Kidney (tissue), 13 donors: ENCODE measurements at regions not wholly inside any gene's neighbourhood (a gene's known extent, or its start where the extent isn't known, plus 50 kb on each side); places are given as distances from the start of the nearest gene placed in this dataset.
"Not testable (repeated sequence)": the region's sequence is repeated elsewhere in the genome, so short reads cannot be mapped to it uniquely, and the experiment has no call there.

Source experiments
- DNase-seq, 5 donors: peaks; one replicate each; pipeline ENCODE4 v3.0.0-alpha.2; 2013 to 2020
- FAIRE-seq: peaks from 2 replicates; lab custom pipeline; 2012; peaks lifted over from hg19 to GRCh38; lab: Jason Lieb, UNC
- H3K27ac ChIP-seq, 2 donors: one replicate each; pipeline ENCODE4 v1.7.0; 2013; ENCODE audit warnings: low read depth in 2 of 2, low read length in 2 of 2, inconsistent platforms in 1 of 2
- H3K27me3 ChIP-seq: one replicate; pipeline ENCODE4 v1.7.1; 2013; ENCODE audit warnings: low read length, inconsistent platforms; ENCODE audit not compliant: control insufficient read depth, insufficient read depth
- H3K36me3 ChIP-seq, 3 donors: one replicate each; pipeline versions ENCODE4 v1.7.0 to v1.7.1; 2013; ENCODE audit warnings: low read length in 3 of 3, control low read depth in 1 of 3, inconsistent platforms in 1 of 3; ENCODE audit not compliant: insufficient read depth in 3 of 3, control insufficient read depth in 2 of 3
- H3K4me1 ChIP-seq, 3 donors: one replicate each; pipeline versions ENCODE4 v1.7.0 to v1.7.1; 2013; ENCODE audit warnings: low read length in 3 of 3, inconsistent platforms in 1 of 3, low read depth in 1 of 3; ENCODE audit not compliant: control insufficient read depth in 2 of 3, insufficient read depth in 2 of 3
- H3K4me3 ChIP-seq, 3 donors: one replicate each; pipeline versions ENCODE4 v1.7.0 to v1.8.1; 2013; ENCODE audit warnings: low read length in 3 of 3, control low read depth in 1 of 3, inconsistent platforms in 1 of 3
- H3K9ac ChIP-seq, 3 donors: one replicate each; pipeline versions ENCODE4 v1.7.0 to v1.7.1; 2013; ENCODE audit warnings: low read length in 3 of 3, control low read depth in 1 of 3, inconsistent platforms in 1 of 3
- H3K9me3 ChIP-seq, 3 donors: one replicate each; pipeline versions ENCODE4 v1.7.0 to v1.7.1; 2013; ENCODE audit warnings: low read length in 3 of 3, control low read depth in 1 of 3, inconsistent platforms in 1 of 3; ENCODE audit not compliant: control insufficient read depth in 2 of 3, insufficient read depth in 1 of 3
- intact Hi-C: fragments of 100-400 bp; cut with DNase I; formaldehyde crosslinking; loops from one replicate; pipeline ENCODE4 v1.11.1; 2022
- TF ChIP-seq, protein P1 (sequence below): IDR thresholded peaks from 3 replicates; pipeline ENCODE4 v1.5.1; 2012; ENCODE audit warnings: mild to moderate bottlenecking, moderate library complexity, borderline replicate concordance; ENCODE audit not compliant: insufficient read depth; ENCODE audit errors: extremely low read depth
- donor health status: control.
- donor health status: control.
- donor health status: control.
- donor health status: control.
- donor health status: control.
- donor health status: DM: yes; HTN: yes; CAD: no.
- donor health status: Normal renal cell carcinoma (clear cell type).

GRCh38 chr7:51823437-51823836, 506.8 kb upstream of the COBL start:
- Histone ChIP-seq H3K27ac (no peak overlapping the region), H3K36me3 (no peaks in the 10 kb centered on the region), H3K9me3 (peaks cover 0 to 6% (median 0%) of the 10 kb centered on the region in 3 donors), H3K27me3 (no peaks in the 10 kb centered on the region), H3K9ac (no peak overlapping the region), H3K4me3 (no peak overlapping the region), H3K4me1 (no peaks in the 10 kb centered on the region)
- intact Hi-C loops: no loop called here
- FAIRE-seq (no peak), DNase-seq (no peak)
- TF ChIP-seq, protein P1, sequence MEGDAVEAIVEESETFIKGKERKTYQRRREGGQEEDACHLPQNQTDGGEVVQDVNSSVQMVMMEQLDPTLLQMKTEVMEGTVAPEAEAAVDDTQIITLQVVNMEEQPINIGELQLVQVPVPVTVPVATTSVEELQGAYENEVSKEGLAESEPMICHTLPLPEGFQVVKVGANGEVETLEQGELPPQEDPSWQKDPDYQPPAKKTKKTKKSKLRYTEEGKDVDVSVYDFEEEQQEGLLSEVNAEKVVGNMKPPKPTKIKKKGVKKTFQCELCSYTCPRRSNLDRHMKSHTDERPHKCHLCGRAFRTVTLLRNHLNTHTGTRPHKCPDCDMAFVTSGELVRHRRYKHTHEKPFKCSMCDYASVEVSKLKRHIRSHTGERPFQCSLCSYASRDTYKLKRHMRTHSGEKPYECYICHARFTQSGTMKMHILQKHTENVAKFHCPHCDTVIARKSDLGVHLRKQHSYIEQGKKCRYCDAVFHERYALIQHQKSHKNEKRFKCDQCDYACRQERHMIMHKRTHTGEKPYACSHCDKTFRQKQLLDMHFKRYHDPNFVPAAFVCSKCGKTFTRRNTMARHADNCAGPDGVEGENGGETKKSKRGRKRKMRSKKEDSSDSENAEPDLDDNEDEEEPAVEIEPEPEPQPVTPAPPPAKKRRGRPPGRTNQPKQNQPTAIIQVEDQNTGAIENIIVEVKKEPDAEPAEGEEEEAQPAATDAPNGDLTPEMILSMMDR: no peak

- H3K9ac ChIP-seq: no peak overlapping the region
- TF ChIP-seq, protein P1: no peak
- H3K27me3 ChIP-seq: no peaks in the 10 kb centered on the region
- H3K4me1 ChIP-seq: no peaks in the 10 kb centered on the region
- H3K9me3 ChIP-seq: peaks cover 0 to 6% (median 0%) of the 10 kb centered on the region in 3 donors
- H3K36me3 ChIP-seq: no peaks in the 10 kb centered on the region
- no peak for DNase-seq
- FAIRE-seq: no peak
- intact Hi-C loops: no loop called here
- no peak overlapping the region for H3K27ac ChIP-seq
- H3K4me3 ChIP-seq: no peak overlapping the region
Measured at GRCh38 chr7:51817694-51818225, 501.2 kb upstream of the COBL start.

GRCh38 chr7:51805783-51806431, 489.3 kb upstream of the COBL start:
- H3K27ac ChIP-seq, H3K27me3 ChIP-seq, DNase-seq, H3K4me1 ChIP-seq, intact Hi-C loops, H3K9me3 ChIP-seq, H3K9ac ChIP-seq, H3K4me3 ChIP-seq, FAIRE-seq, H3K36me3 ChIP-seq: not testable (repeated sequence)

DNA sequence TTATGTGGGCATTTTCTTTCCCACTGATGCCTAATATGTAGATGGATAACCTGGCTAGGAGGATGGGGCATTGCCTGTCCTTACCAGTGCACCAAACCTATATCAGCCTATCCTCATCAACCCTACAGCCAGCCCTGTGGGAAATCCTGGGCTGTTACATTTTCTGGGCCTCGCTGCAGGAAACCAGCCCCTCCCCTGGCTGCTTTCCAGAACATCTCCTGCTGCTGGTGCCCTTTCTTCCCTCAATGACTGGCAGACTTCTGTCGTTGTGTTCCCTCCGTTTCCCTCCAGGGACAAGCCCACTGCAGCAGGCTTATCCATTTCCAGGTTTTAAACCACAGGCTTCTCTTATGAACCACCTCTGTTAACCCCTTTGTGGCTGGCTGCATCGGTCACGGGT, 486.1 kb upstream of the COBL start:
- Histone ChIP-seq H3K27me3 (no peaks in the 10 kb centered on the region), H3K9ac (no peak overlapping the region), H3K36me3 (no peaks in the 10 kb centered on the region), H3K9me3 (no peaks in the 10 kb centered on the region), H3K4me3 (no peak overlapping the region), H3K4me1 (no peaks in the 10 kb centered on the region), H3K27ac (no peak overlapping the region)
- DNase-seq (no peak), FAIRE-seq (no peak)
- intact Hi-C loops: no loop called here
- TF ChIP-seq, protein P1: no peak
